LNCAP (cell line): ENCODE measurements at regions not wholly inside any gene's neighbourhood (a gene's known extent, or its start where the extent isn't known, plus 50 kb on each side); places are given as distances from the start of the nearest gene placed in this dataset.

Source experiments
- CTCF ChIP-seq: fragments of 450-650 bp; IDR thresholded peaks from 2 replicates; pipeline ENCODE4 v1.5.1; 2017; ENCODE audit warnings: mild to moderate bottlenecking

GRCh38 chr2:106956416-106956815, 70.4 kb upstream of the ST6GAL2 start:
- TF ChIP-seq CTCF = no peak

- TF ChIP-seq CTCF = no peak
These were observed 70.9 kb upstream of the ST6GAL2 start for GRCh38 chr2:106956879-106957278.

GRCh38 chr2:106959975-106960682, 74.2 kb upstream of the ST6GAL2 start:
- TF ChIP-seq CTCF = no peak

- no peak for TF ChIP-seq CTCF
These were observed 74.8 kb upstream of the ST6GAL2 start for GRCh38 chr2:106960683-106961161.

GRCh38 chr2:106961328-106961727, 75.4 kb upstream of the ST6GAL2 start:
- no peak for TF ChIP-seq CTCF

- no peak for TF ChIP-seq CTCF
These were observed 77.2 kb upstream of the ST6GAL2 start for GRCh38 chr2:106963156-106963555.

GRCh38 chr2:106963893-106964292, 77.9 kb upstream of the ST6GAL2 start:
- no peak for TF ChIP-seq CTCF

- TF ChIP-seq CTCF = no peak
These were observed 79.6 kb upstream of the ST6GAL2 start for GRCh38 chr2:106965611-106966010.
